DND-41 (cell line): ENCODE measurements at regions not wholly inside any gene's neighbourhood (a gene's known extent, or its start where the extent isn't known, plus 50 kb on each side); places are given as distances from the start of the nearest gene placed in this dataset.

Source experiments
- ATAC-seq: fragments of 200-7000 bp; cut with Tn5 transposase; 3 replicates; pipeline ENCODE4 v1.9.1; 2021; ENCODE audit warnings: low read depth; ENCODE audit not compliant: insufficient read depth
- DNase-seq: peaks from one replicate; pipeline ENCODE4 v3.0.0-alpha.2; 2020
- H2AFZ ChIP-seq: 2 replicates; pipeline ENCODE4 v1.6.0; 2012; ENCODE audit warnings: low read depth, low read length
- H3K27ac ChIP-seq: 2 replicates; pipeline ENCODE4 v1.5.1; 2012; ENCODE audit warnings: low read length, inconsistent platforms
- H3K27me3 ChIP-seq: fragments of 200-600 bp; sonication (generic); 2 replicates; pipeline ENCODE4 v1.6.0; 2012; ENCODE audit warnings: low read length, mild to moderate bottlenecking, inconsistent platforms; ENCODE audit not compliant: insufficient read depth, poor library complexity
- H3K36me3 ChIP-seq: 2 replicates; pipeline ENCODE4 v1.5.1; 2012; ENCODE audit warnings: low read length, inconsistent platforms; ENCODE audit not compliant: insufficient read depth
- H3K4me1 ChIP-seq: 2 replicates; pipeline ENCODE4 v1.5.1; 2012; ENCODE audit warnings: mild to moderate bottlenecking, low read length; ENCODE audit not compliant: insufficient read depth
- H3K4me2 ChIP-seq: 2 replicates; pipeline ENCODE4 v1.6.0; 2012; ENCODE audit warnings: mild to moderate bottlenecking, moderate library complexity, low read length, inconsistent platforms; ENCODE audit not compliant: insufficient read depth
- H3K4me3 ChIP-seq, 2 experiments: fragments of 200-600 bp in 1 of 2; shearing (Covaris generic) in 1 of 2; 2 replicates each; pipeline ENCODE4 v1.5.1; 2012 to 2016; ENCODE audit warnings: inconsistent platforms in 2 of 2, low read length in 2 of 2, mild to moderate bottlenecking in 2 of 2, low read depth in 1 of 2, moderate library complexity in 1 of 2
- H3K79me2 ChIP-seq: 2 replicates; pipeline ENCODE4 v1.6.0; 2012; ENCODE audit warnings: low read length, inconsistent platforms; ENCODE audit not compliant: insufficient read depth
- H3K9ac ChIP-seq: 2 replicates; pipeline ENCODE4 v1.6.0; 2012; ENCODE audit warnings: low read depth, mild to moderate bottlenecking, inconsistent platforms, low read length, moderate library complexity
- H3K9me3 ChIP-seq: 2 replicates; pipeline ENCODE4 v1.5.1; 2012; ENCODE audit warnings: low read length, moderate library complexity, mild to moderate bottlenecking, inconsistent platforms; ENCODE audit not compliant: insufficient read depth, severe bottlenecking
- H4K20me1 ChIP-seq: 2 replicates; pipeline ENCODE4 v1.6.0; 2012; ENCODE audit warnings: low read length; ENCODE audit not compliant: insufficient read depth
- CTCF ChIP-seq: IDR thresholded peaks from 2 replicates; pipeline ENCODE4 v1.5.1; 2012; ENCODE audit warnings: borderline replicate concordance, low read length, moderate library complexity, mild to moderate bottlenecking; ENCODE audit not compliant: poor library complexity, severe bottlenecking; ENCODE audit errors: extremely low read depth
- EZH2 ChIP-seq: IDR thresholded peaks from 3 replicates; pipeline ENCODE4 v1.6.1; 2012; ENCODE audit warnings: borderline replicate concordance, low read depth, mild to moderate bottlenecking, moderate library complexity, low read length, inconsistent platforms; ENCODE audit not compliant: severe bottlenecking

- H4K20me1 ChIP-seq: no peaks in the 10 kb centered on the region
- no peak overlapping the region for H3K4me3 ChIP-seq
- ATAC-seq (no peak), DNase-seq (no peak)
- H3K27ac ChIP-seq: no peak overlapping the region
- H3K9ac ChIP-seq: no peak overlapping the region
- no peaks in the 10 kb centered on the region for H3K36me3 ChIP-seq
- H3K79me2 ChIP-seq: no peaks in the 10 kb centered on the region
- H3K4me1 ChIP-seq: no peaks in the 10 kb centered on the region
- no peak overlapping the region for H3K4me2 ChIP-seq
- no peaks in the 10 kb centered on the region for H3K9me3 ChIP-seq
- no peaks in the 10 kb centered on the region for H3K27me3 ChIP-seq
- no peak overlapping the region for H2AFZ ChIP-seq
- no peak for TF ChIP-seq EZH2
- TF ChIP-seq CTCF: no peak
These were observed 676.2 kb downstream of the BRD1 start for GRCh38 chr22:49151256-49152126.

DNA sequence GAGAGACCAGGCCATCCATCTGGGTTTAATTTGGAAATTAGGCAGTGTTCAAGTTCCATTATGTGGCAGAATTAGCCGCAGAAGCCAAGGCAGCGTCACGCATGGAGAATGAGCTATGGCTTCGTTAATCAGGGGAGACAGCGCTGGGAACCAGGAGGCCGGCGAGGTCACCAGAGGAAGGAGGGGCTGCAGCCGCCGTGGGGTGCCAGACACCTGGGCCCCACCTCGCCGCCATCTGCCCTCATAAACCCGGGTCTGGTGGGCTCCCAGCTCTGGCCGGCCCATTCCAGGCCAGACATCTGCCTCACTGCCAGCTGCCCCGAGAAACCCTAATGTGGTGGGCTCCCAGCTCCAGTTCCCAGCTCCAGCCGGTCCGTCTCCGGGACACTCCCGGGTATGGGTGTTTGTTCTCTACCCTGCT, 676.9 kb downstream of the BRD1 start:
- H2AFZ ChIP-seq: no peak overlapping the region

GRCh38 chr22:49149721-49150608, 677.7 kb downstream of the BRD1 start:
- Histone ChIP-seq H3K4me2 (no peak overlapping the region), H3K4me1 (no peaks in the 10 kb centered on the region), H3K4me3 (no peak overlapping the region), H3K9ac (no peak overlapping the region), H3K9me3 (no peaks in the 10 kb centered on the region), H3K79me2 (no peaks in the 10 kb centered on the region), H2AFZ (no peak overlapping the region), H3K36me3 (no peaks in the 10 kb centered on the region), H4K20me1 (no peaks in the 10 kb centered on the region), H3K27me3 (no peaks in the 10 kb centered on the region), H3K27ac (no peak overlapping the region)
- TF ChIP-seq CTCF (no peak), EZH2 (no peak)
- DNase-seq: no peak
- ATAC-seq: no peak

More for the DNA sequence above, 676.9 kb downstream of the BRD1 start:
- H3K9me3 ChIP-seq: no peaks in the 10 kb centered on the region
- no peak overlapping the region for H3K4me2 ChIP-seq
- no peaks in the 10 kb centered on the region for H3K4me1 ChIP-seq
- H3K27me3 ChIP-seq: no peaks in the 10 kb centered on the region
- TF ChIP-seq EZH2 (no peak), CTCF (no peak)
- H3K4me3 ChIP-seq: no peak overlapping the region
- no peaks in the 10 kb centered on the region for H3K36me3 ChIP-seq
- DNase-seq: no peak
- no peak overlapping the region for H3K27ac ChIP-seq
- H3K9ac ChIP-seq: no peak overlapping the region
- ATAC-seq: no peak
- H4K20me1 ChIP-seq: no peaks in the 10 kb centered on the region
- no peaks in the 10 kb centered on the region for H3K79me2 ChIP-seq
